ENCODE measurements at regions not wholly inside any gene's neighbourhood (a gene's known extent, or its start where the extent isn't known, plus 50 kb on each side); places are given as distances from the start of the nearest gene placed in this dataset.

DNA sequence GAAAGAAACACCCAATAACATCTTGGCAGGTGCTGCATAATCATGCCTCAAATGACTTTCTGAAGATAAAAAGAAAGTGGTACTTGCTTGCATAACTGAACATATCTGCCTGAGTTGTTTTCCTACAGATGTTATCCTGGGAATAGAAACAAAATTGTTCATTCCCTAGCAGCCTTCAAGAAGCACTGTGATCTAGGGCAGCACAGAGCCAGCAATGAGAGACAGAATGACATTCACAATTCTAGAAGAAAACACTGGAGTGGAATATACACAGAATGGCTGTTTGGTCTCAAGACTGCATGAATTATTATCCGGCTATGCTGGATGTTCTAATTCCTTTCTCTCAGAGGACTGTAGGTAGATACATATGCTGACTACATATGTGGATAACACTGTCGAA lies 790.9 kb downstream of the PDHA2 start (continued):
- TF ChIP-seq, protein P1, sequence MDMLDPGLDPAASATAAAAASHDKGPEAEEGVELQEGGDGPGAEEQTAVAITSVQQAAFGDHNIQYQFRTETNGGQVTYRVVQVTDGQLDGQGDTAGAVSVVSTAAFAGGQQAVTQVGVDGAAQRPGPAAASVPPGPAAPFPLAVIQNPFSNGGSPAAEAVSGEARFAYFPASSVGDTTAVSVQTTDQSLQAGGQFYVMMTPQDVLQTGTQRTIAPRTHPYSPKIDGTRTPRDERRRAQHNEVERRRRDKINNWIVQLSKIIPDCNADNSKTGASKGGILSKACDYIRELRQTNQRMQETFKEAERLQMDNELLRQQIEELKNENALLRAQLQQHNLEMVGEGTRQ (IDR thresholded peaks at IDR 0.05; ENCODE audit: borderline replicate concordance, low read depth, low read length) = no peak

DNA sequence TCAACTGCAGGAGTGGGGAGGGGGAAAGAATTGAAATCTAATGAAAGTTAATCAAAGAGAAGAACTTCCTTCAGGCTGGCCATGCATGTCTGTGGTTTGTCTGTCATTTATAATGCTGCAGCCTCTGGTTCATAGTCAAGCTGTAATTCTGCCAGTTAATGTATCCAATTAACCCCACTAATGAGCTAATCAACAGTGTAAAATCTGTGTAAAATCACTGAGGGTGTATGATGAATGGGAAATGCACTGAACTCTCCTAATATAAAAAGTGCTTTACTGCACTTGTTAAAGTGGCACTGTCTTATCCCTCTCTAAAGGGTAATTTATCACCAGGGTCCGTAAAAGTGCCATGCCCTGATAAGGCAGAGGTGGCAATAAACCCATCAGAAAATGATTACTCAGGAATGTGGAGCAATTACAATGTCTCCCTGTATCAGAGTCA lies 798.1 kb downstream of the PDHA2 start:
- no peak overlapping the region for H3K27ac ChIP-seq (ENCODE audit: control insufficient read depth, insufficient read depth)
- ATAC-seq (no peak), DNase-seq (ENCODE audit: low read depth, low spot score) (no peak), FAIRE-seq (peak; percentile 38)
- TF ChIP-seq, protein P2, sequence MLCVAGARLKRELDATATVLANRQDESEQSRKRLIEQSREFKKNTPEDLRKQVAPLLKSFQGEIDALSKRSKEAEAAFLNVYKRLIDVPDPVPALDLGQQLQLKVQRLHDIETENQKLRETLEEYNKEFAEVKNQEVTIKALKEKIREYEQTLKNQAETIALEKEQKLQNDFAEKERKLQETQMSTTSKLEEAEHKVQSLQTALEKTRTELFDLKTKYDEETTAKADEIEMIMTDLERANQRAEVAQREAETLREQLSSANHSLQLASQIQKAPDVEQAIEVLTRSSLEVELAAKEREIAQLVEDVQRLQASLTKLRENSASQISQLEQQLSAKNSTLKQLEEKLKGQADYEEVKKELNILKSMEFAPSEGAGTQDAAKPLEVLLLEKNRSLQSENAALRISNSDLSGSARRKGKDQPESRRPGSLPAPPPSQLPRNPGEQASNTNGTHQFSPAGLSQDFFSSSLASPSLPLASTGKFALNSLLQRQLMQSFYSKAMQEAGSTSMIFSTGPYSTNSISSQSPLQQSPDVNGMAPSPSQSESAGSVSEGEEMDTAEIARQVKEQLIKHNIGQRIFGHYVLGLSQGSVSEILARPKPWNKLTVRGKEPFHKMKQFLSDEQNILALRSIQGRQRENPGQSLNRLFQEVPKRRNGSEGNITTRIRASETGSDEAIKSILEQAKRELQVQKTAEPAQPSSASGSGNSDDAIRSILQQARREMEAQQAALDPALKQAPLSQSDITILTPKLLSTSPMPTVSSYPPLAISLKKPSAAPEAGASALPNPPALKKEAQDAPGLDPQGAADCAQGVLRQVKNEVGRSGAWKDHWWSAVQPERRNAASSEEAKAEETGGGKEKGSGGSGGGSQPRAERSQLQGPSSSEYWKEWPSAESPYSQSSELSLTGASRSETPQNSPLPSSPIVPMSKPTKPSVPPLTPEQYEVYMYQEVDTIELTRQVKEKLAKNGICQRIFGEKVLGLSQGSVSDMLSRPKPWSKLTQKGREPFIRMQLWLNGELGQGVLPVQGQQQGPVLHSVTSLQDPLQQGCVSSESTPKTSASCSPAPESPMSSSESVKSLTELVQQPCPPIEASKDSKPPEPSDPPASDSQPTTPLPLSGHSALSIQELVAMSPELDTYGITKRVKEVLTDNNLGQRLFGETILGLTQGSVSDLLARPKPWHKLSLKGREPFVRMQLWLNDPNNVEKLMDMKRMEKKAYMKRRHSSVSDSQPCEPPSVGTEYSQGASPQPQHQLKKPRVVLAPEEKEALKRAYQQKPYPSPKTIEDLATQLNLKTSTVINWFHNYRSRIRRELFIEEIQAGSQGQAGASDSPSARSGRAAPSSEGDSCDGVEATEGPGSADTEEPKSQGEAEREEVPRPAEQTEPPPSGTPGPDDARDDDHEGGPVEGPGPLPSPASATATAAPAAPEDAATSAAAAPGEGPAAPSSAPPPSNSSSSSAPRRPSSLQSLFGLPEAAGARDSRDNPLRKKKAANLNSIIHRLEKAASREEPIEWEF (IDR thresholded peaks at IDR 0.05; ENCODE audit: insufficient replicate concordance, low read depth, low read length) = no peak
- no peak for TF ChIP-seq BMI1 (IDR thresholded peaks at IDR 0.05; ENCODE audit: borderline replicate concordance)
- TF ChIP-seq, protein P3, sequence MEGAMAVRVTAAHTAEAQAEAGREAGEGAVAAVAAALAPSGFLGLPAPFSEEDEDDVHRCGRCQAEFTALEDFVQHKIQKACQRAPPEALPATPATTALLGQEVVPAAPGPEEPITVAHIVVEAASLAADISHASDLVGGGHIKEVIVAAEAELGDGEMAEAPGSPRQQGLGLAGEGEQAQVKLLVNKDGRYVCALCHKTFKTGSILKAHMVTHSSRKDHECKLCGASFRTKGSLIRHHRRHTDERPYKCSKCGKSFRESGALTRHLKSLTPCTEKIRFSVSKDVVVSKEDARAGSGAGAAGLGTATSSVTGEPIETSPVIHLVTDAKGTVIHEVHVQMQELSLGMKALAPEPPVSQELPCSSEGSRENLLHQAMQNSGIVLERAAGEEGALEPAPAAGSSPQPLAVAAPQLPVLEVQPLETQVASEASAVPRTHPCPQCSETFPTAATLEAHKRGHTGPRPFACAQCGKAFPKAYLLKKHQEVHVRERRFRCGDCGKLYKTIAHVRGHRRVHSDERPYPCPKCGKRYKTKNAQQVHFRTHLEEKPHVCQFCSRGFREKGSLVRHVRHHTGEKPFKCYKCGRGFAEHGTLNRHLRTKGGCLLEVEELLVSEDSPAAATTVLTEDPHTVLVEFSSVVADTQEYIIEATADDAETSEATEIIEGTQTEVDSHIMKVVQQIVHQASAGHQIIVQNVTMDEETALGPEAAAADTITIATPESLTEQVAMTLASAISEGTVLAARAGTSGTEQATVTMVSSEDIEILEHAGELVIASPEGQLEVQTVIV (IDR thresholded peaks at IDR 0.05; ENCODE audit: borderline replicate concordance, partially characterized antibody) = no peak
- H3K9ac ChIP-seq (ENCODE audit: control insufficient read depth, insufficient read depth, low read length) = no peak overlapping the region
- BruUV-seq (replicated peaks) = no TSS peak
- no peaks in the 10 kb centered on the region for H3K79me2 ChIP-seq (ENCODE audit: control insufficient read depth, insufficient read depth, low read length)
- H3K9me3 ChIP-seq (replicated peaks; ENCODE audit: control insufficient read depth, insufficient read depth, low read length) = no peaks in the 10 kb centered on the region
- SMC1A ChIA-PET (ENCODE audit: uncharacterized antibody, unreplicated experiment) = no interaction called here
- intact Hi-C loops (cut with micrococcal nuclease; ENCODE audit: unreplicated experiment) (no loop called here), in situ Hi-C loops (cut with MboI) (no loop called here)
- RAD21 ChIA-PET (ENCODE audit: unreplicated experiment) = no interaction called here
- no peak overlapping the region for H2AFZ ChIP-seq (ENCODE audit: control insufficient read depth, low read depth, low read length)
- H3K27me3 ChIP-seq (replicated peaks in 1 of 2; ENCODE audit: control insufficient read depth in 2 of 2, insufficient read depth in 2 of 2, low read length in 1 of 2) = no peaks in the 10 kb centered on the region
- H3K4me3 ChIP-seq = no peak overlapping the region
- 33% methylated on average over 1 of the region's 1 CpG for WGBS (ENCODE audit: insufficient coverage, insufficient replicate concordance, low lambda C conversion rate, missing lambda C conversion rate)
- H3K4me2 ChIP-seq (ENCODE audit: control insufficient read depth, insufficient read depth) = no peak overlapping the region
- POLR2A ChIA-PET = no interaction called here
- no peaks in the 10 kb centered on the region for H3K4me1 ChIP-seq (ENCODE audit: control insufficient read depth, insufficient read depth, low read length)
- CTCF ChIA-PET = no interaction called here
- H4K20me1 ChIP-seq (ENCODE audit: control insufficient read depth, insufficient read depth) = no peaks in the 10 kb centered on the region
- H3K36me3 ChIP-seq (ENCODE audit: control insufficient read depth in 2 of 2, insufficient read depth in 2 of 2, low read length in 1 of 2) = no peaks in the 10 kb centered on the region

Measured in GM12878 (cell line).